Fibroblast of the conjunctiva (primary cell): ENCODE measurements at regions not wholly inside any gene's neighbourhood (a gene's known extent, or its start where the extent isn't known, plus 50 kb on each side); places are given as distances from the start of the nearest gene placed in this dataset.

Source experiments
- DNase-seq: peaks from one replicate; pipeline ENCODE4 v3.0.0-alpha.2; 2010; ENCODE audit warnings: low read depth

DNA sequence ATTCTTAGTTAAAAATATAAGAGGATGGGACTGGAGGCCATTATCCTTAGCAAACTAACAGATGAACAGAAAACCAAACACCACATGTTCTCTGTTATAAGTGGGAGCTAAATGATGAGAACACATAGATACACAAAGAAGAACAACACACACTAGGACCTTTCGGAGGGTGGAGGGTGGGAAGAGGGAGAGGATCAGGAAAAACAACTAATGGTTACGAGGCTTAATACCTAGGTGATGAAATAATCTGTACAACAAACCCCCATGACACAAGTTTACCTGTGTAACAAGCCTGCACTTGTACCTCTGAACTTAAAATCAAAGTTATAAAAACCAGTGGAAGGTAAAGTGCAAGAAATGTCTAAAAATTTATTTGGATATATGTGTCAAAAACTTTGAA lies 1047.4 kb upstream of the C9orf72 start:
- no peak for DNase-seq

DNA sequence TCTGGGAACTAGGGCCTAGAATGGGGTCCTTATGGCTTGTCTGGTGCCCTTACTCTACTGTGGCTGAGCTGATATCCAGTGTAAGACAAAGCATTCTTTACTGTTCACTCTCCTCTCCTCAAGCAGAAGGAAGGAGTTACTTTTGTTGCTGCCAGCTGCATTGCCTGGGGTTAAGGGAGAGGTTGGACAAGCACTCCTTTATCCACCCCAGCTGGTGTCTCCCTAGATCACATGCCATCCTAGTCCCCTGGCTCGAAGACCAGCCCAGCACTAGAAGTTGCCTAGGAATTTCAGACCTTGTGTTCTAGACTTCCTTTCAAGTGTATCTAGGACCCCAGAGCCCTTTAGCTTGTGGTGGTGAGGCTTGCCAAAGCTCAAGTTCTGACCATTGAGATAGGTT lies 1051.5 kb upstream of the C9orf72 start:
- no peak for DNase-seq

DNA sequence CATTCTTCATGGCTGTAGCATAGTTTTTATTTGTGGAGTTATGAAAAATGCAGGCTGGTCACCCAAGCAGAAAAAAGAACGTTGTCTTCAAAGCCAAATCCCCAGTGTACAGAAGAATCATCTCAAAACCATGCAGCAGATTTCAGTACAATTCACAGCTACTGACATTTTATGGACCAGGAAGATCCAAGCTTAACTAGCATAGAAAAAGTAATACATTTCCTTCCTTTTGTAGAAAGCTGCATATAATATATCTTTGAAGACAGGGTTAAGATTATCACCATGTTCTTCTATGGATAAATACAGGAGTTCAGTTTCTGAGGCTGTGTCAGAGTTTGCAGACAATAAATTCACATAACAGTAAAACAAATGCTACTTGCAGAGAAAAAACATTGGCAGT lies 1054.8 kb upstream of the C9orf72 start:
- DNase-seq: no peak

DNA sequence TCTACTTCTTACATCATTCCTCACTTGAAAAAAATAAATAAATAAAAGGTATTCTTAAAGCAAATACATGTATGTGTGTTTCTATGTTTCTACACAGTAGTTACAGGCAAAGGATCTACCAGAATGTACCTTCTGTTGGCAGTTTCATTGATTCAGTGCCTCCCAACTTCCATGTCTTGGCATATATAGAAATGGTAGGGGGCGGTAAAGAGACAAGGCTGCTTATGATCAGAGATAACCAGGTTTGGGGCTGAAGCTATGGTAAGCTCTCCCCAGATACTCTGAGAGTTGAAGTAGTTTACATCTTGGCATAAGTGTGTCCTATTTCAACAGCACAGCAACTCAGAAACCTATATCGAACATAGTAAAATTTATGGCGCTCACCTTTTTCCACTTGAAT lies 1075.4 kb upstream of the C9orf72 start:
- DNase-seq: no peak

DNA sequence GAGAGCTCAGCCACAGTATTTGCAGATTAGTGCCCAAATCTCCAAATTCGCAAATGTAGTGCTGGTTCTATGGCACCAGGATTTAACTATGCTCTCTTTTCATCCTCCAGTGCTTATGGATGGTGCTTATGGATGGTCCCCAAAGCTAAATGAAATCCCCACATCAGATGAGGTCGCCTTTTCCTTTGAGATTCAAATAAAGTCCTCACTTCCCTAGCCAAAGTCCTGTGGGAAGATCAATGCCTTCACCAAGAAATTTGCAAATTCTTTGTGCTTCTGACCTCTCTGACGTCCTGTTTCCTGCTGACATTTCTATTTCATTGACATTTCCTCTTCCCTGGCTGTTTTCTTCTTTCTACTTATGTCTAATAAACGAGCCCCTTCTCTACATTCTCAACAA lies 1077.0 kb upstream of the C9orf72 start:
- DNase-seq: no peak

DNA sequence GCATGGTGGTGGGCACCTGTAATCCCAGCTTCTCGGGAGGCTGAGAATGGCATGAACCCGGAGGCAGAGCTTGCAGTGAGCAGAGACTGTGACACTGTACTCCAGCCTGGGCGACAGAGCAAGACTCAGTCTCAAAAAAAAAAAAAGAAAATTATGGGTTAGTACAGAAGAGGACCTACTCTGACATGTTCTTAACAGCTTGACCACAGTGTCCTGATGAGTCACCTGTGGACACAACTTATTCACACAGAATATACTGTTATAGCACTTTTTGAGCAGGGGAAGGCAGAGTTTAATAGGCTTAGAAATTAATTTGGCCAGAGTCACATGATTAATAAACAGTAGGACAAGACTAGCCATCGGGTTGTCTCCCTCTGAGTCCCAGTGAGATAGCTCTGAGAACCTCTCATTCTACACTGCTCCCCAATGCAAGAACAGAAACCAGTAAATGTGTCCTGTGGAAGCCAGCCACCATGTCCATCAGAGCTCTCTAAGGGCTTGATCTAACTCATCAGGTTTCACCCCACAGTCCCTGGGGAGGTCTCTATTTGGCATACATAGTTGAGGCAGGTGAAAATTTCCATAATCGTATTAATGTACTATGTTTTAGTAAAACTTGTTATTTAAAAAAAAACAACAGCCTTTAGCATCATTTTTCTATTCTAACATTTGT lies 1077.9 kb upstream of the C9orf72 start:
- DNase-seq: no peak

DNA sequence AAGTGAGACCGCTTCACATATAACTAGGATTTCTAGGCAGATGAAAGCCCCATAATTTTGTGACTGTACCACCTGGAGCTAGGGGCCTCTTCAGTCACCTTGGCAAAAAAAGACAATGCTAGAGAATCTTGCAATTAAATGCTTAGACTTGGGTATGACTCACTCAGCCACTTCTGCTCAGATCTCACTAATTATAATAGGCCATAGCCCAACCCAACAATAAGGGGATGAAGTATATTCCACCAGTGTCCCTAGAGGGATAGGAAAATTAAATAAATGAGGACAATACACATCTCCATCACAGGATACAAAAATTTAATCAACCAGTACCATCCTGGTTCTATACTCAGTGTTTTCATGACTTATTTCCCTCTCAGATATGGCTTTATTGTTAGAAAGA lies 1079.9 kb upstream of the C9orf72 start:
- no peak for DNase-seq

DNA sequence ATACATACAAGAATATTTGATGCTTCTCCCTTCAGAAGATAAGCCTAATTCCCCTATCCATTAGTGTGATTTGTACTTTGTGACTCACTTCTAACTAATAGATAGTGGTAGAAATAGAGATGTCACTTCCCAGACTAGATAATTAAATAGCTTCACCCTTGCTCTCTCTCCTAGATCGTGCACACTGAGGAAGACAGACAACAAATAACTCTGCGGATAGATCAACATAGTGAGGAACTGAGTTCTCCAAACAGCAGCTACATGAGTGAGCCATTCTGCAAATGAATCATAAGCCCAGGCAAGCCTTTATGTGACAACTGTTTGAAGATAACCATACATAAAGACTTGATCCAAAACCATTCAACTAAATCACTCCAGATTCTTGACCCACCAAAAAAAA lies 1083.4 kb upstream of the C9orf72 start:
- no peak for DNase-seq

DNA sequence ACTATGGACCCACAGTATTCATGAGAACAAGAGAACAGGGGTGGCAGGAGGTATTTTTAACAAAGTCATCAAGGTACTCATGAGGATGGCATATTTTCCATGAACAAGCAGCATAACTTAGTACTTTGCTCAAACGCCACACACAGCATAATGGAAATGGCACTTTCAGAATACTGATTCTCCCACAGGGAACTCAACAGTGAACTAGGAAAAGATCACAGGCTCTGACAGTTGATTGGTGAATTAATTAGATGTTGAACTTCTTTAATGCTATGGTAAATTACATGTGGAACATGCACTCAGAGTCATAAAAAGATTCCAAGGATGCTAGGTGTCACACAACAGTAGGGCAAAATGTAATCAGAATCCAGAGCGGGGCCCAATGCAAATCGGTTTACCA lies 1088.6 kb upstream of the C9orf72 start:
- no peak for DNase-seq

DNA sequence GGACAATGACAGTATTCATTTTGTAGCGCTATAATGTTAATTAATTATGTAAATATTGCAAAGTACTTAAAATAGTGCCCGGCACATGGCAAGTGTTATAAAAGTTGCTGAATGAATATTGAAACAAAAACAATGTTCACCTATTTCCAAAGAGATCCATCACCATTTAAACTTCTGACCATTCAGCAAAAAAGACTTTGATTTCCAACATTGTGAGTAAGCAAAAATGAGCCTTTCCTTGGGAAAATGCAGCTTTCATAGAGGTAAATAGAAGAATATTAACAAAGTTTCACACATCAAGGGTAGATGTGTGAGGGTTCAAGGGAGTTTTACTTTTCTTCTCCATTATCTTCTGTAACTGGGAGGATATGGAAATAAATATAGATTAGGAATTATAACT lies 1089.4 kb upstream of the C9orf72 start:
- no peak for DNase-seq

DNA sequence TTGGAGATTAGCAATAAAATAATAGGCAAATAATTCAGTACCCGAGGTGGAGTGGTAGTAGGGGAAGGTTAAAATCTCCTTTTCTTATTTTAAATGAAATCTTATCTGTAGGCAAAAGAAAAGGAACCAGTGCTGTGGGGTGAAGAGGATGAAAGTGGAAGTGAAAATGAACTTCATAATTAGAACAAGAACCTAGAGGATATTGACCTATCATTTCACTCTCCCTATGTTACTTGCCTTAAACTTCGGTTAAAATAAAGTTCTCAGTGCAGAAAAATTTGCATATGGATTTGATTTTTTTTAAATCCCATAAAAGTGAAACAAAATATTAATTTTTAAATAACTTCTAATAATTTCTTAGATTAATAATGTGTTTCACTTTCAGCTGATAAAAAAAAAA lies 1094.9 kb upstream of the C9orf72 start:
- DNase-seq: no peak

DNA sequence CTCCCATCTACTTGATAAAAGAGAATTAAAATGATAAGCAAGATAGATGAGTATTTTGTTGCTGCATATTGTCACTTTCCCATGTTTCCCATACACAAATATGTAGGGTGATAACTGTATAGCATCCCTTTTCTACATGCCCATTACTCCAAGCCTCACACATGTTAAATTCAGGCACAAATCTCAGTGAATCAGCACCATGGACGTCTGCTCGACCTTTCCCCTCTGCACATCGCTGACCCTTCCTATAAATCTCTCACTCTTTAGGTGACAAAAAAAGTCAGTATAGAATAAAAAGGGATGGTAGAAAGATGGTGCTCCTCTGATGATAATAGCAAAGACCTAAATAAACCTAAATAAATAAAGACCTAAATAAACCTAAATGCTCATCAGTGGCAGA lies 1097.7 kb upstream of the C9orf72 start:
- no peak for DNase-seq

DNA sequence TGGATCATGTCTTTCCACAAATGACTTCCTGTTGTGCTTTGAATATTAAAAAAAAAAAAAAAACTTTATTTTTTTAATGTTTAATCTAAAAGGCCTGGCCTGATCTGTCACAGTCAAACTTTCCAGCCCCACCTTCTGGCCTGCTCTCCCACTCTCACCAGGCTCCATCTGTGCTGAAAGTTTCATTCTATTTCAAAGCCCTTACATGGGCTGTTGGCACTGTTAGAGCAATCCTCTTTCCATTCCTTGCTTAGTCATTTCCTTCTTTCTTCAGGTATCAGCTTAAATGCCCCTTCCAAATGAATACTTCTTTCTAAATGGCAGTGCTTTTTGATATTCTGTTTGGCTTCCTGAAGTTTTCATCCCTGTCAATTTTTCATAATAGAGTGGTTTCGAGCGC lies 1104.8 kb upstream of the C9orf72 start:
- DNase-seq: no peak

DNA sequence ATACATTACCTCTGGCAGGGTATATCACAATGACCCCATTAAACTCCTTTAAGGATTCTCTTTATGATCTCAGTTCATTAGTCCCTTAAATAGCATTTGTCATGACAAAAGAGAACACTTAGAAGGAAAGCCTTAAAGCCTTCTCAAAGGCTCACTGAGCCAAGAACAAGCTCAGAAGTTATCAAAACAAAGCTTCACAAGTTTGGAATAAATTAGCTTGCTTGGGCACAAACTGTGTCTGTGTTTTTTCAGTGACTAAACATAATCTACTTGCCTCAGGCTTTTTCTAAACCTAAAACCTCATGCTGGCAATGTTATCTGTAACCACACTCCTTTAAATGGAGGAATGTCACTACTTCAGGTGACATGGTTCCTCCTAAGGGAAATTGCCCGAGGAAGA lies 1114.9 kb upstream of the C9orf72 start:
- DNase-seq: no peak

DNA sequence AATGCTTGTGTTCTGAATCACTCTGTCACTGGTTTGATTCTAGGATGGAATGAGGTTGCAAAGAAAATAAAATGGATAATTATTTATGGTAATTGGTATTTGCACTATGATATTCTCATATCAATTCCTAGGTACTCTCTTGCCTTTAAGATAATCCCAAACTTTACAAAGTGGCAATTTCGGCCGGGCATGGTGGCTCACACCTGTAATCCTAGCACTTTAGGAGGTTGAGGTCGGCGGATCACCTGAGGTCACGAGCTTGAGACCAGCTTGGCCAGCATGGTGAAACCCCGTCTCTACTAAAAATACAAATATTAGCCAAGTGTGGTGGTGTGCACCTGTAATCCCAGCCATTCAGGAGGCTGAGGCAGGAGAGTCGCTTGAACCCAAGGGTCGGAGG lies 1118.7 kb upstream of the C9orf72 start:
- no peak for DNase-seq

DNA sequence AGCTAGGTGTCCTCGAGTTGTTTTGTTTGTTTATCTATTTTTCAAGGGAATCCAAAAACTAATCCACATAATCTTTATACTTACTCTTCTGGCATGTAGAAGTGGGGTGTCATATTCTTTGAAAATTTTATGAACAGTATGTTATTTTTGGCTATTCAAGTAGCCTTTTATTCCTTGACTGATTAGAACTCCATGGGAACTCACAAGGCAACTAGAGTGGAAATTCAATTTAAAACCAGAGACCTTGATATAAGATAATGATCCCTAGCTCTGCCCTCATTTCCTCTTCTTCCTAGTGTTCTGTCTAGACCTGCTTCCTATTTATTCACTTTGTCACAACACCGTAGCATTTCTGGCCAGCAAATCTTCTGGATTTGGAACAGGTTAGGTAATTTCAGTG lies 1123.7 kb upstream of the C9orf72 start:
- DNase-seq: no peak

DNA sequence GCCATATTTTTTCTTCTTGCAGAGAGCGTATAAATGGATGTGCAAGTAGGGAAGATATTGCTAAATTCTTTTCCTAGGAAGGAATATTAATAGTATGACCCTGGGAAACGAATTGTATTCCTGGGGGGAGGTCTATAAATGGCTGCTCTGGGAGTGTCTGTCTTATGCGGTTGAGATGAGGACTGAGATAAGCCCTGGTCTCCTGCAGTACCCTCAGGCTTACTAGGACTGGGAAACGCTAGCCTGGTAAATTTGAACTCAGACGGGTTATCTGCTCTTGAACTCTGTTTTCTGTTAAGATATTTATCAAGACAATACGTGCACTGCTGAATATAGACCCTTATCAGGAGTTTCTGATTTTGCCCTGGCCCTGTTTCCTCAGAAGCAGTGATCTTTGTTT lies 1126.4 kb upstream of the C9orf72 start:
- no peak for DNase-seq

DNA sequence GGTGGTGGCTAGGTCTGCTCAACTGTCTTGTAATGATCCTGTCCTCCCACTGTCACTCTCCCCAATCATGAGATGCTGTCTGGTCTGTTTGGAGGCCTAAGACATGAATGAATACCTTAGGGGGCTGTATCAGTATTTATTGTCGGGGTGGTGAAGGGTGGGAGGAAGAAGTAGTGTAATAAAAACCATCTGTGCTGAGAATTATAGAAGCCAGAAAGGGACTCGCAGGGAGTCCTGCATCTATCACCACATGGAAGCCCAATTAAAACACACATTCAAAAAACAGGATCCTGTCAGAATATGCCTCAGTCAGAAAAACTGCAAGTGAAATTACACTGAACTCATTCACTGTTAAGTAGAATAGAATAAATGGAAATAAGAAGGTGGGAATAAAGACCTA lies 1134.3 kb upstream of the C9orf72 start:
- no peak for DNase-seq

DNA sequence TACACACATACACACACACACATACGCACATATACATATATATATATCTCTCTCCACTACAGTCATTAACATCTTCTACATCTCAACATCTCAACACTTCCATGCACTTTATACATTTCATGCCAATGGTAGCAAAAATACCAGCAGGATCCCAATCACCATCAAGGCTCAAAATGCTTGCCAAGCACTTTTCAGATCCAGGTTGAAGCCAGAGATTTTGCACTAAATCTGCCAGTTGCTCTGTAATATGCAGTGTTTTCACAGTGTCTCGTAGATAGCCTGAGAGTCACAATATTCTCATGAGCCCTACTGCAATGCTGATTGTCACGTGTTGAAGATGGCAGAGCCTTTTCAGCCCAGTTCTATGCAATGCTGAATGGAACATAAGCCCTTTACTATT lies 1140.9 kb upstream of the C9orf72 start:
- DNase-seq: no peak

DNA sequence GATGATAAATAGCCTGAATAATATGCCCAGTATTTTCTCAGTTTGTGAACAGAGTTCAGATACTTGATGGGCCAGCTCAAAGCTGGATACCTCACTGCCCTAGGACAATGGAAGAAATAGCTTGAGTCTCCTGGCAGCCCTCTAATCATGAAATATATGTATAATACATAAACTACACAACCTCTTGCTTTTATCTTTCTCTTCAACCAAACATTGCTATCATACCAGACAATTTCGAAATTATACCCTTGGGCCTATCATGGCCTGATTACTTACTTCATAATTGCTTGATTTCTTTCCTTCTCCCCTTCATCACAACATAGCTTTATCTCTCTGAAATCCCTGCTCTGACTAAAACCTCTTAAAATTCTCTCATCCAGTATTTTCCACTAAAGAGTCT lies 1144.9 kb upstream of the C9orf72 start:
- DNase-seq: no peak

DNA sequence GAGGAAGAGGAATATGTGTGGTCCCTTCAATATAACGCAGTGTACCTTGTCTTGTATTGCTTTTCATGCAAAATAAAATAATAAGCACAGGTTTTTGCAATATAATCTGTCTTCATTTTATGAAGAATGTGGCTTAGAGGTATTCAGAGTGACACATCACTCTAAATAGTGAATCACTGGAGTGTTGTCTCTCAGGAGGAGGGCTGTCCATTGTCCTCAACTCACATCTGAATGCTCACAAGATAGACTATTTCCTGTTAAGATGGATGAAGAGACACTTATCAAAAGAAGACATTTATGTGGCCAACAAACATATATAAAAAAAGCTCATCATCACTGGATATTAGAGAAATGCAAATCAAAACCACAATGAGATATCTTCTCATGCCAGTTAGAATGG lies 1147.5 kb upstream of the C9orf72 start:
- DNase-seq: no peak

DNA sequence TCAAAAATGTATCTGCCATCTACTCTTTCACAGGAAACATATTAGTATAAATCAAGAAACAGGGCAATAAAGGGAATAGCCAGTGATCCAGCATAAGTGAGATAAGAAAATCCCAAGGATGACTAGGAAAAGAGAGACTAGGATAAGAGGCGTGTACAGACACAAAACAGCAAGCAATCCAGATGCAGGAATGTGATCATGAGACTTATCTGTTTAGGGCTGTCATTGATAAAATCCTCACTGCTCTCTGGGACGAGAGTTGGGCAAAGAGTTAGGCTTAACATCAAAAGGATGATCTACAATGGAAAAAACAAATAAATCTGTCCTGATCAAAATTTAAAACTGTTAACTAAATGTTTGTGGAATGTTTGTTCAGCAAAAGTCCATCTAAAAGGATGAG lies 1156.8 kb upstream of the C9orf72 start:
- no peak for DNase-seq

DNA sequence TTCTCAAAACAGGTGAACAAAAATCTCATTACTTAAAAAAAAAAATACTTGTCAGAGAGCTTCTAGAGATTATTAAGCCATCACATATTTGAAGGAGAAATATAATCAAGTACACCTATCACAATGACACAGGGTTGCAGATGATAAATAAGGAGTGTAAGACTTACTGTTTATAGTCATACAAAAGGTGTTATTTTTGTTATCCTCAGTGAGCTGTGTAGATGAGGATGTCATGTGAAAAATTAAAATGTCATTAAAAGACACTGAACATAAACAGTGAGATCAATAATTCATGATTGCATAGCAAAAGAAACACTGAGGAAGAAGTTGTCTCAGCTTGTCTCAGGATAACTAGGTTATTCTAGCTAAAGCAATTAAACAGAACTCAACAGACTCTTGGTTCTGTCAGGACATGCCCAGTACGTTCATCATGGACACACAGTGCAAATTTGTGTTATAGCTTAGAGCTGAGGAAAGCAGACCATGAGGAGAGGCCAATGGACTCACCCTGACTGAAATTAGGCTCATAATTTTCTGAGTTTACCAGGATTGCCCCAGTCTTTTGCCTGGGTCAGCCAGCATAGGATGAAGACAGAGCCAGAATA lies 1162.6 kb upstream of the C9orf72 start:
- no peak for DNase-seq

DNA sequence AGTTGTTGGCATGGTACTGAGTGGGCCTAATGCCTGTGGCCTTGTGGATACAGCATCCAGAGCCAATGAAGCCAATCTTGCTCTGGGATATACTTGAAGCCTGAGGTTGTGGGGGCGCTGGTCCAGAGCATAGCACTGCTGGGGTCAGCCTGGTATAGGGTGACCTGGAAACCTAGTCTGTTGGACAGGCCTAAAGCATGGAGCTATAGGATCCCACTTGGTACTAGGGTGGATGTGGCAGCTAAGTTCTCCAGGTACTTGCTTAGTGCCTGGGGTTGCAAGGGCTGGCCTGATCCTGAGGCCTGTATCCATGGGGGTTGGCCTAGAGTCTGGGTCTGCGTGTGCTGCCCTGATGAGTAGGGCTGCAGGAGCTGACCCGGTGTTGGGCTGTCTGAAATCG lies 1168.2 kb upstream of the C9orf72 start:
- DNase-seq: no peak
